ENCODE measurements at regions not wholly inside any gene's neighbourhood (a gene's known extent, or its start where the extent isn't known, plus 50 kb on each side); places are given as distances from the start of the nearest gene placed in this dataset.

DNA sequence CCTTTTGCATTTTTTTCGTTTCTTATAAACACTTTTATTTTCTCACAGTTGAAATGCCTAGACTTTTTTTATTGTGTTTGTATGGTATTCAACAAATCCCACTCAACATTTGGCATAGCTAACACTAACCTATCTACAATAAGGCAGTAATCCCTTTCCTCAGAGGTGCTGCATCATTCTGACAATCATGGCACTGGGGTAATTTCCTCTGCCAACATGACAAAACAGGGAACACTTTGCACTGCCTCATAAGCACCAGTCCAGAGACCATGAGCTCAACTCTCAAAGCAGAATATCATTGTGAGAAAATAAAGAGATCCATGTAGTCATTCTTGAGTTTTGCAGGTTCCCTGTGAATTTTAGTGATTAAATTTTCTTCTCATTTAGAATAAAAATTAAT lies 183.8 kb upstream of the INTU start:
- TF ChIP-seq FOXA2 (IDR thresholded peaks at IDR 0.05) (no peak), NR2F2 (IDR thresholded peaks at IDR 0.05) (no peak), RXRA (IDR thresholded peaks at IDR 0.05) (no peak), HNF4A (conservative IDR thresholded peaks at IDR 0.05) (no peak), GABPA (IDR thresholded peaks at IDR 0.05 in 1 of 2, conservative IDR thresholded peaks at IDR 0.05 in 1 of 2) (no peak), CTCF (IDR thresholded peaks at IDR 0.05; ENCODE audit: low read depth, low read length, missing input control) (no peak), HNF4G (IDR thresholded peaks at IDR 0.05) (no peak), JUND (IDR thresholded peaks at IDR 0.05) (no peak), ZBTB33 (IDR thresholded peaks at IDR 0.05) (no peak), EGR1 (IDR thresholded peaks at IDR 0.05; ENCODE audit: low read depth in 2 of 2) (no peak)
- 74% methylated on average over 1 of the region's 1 CpG for WGBS
- Histone ChIP-seq H3K4me3 (ENCODE audit: low read depth in 1 of 3, low read length in 3 of 3) (no peak overlapping the region), H3K4me1 (ENCODE audit: control insufficient read depth in 4 of 4, insufficient read depth in 4 of 4, low read length in 3 of 4) (no peaks in the 10 kb centered on the region), H3K27ac (ENCODE audit: low read depth in 1 of 2, low read length in 2 of 2) (no peak overlapping the region), H3K9ac (ENCODE audit: low read depth in 1 of 2, low read length in 2 of 2) (no peak overlapping the region), H3K27me3 (ENCODE audit: control insufficient read depth in 4 of 4, insufficient read depth in 4 of 4, low read length in 3 of 4) (no peaks in the 10 kb centered on the region), H3K36me3 (ENCODE audit: control insufficient read depth in 4 of 4, insufficient read depth in 3 of 4, low read depth in 1 of 4, low read length in 3 of 4) (no peaks in the 10 kb centered on the region), H3K9me3 (ENCODE audit: control insufficient read depth in 4 of 4, low read length in 3 of 4) (no peaks in the 10 kb centered on the region)
- no peak for DNase-seq (ENCODE audit: low spot score)

DNA sequence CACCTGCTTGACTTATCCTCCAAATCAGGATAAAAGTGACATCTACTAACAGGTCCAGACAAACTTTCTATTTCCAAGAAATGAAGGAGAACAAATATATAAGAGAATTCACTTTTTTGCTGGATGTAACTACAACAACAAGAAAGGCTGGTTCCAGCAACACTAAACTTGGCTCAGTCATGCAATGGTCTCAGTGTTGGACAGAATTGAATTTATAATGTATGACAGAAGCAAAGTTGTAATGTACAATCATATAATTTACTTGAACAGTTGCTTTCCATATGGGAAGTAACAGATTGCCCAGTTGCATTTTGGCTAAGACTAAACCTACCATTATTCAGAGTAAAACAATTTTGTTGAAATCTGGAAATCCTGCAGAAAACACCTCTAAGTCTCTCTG lies 183.3 kb upstream of the INTU start:
- Histone ChIP-seq H3K27me3 (ENCODE audit: control insufficient read depth in 4 of 4, insufficient read depth in 4 of 4, low read length in 3 of 4) (no peaks in the 10 kb centered on the region), H3K9ac (ENCODE audit: low read depth in 1 of 2, low read length in 2 of 2) (no peak overlapping the region), H3K9me3 (ENCODE audit: control insufficient read depth in 4 of 4, low read length in 3 of 4) (no peaks in the 10 kb centered on the region), H3K27ac (ENCODE audit: low read depth in 1 of 2, low read length in 2 of 2) (no peak overlapping the region), H3K4me3 (ENCODE audit: low read depth in 1 of 3, low read length in 3 of 3) (no peak overlapping the region), H3K36me3 (ENCODE audit: control insufficient read depth in 4 of 4, insufficient read depth in 3 of 4, low read depth in 1 of 4, low read length in 3 of 4) (no peaks in the 10 kb centered on the region), H3K4me1 (ENCODE audit: control insufficient read depth in 4 of 4, insufficient read depth in 4 of 4, low read length in 3 of 4) (no peaks in the 10 kb centered on the region)
- DNase-seq (ENCODE audit: low spot score) = no peak
- TF ChIP-seq HNF4G (IDR thresholded peaks at IDR 0.05) (no peak), HNF4A (conservative IDR thresholded peaks at IDR 0.05) (no peak), SP1 (IDR thresholded peaks at IDR 0.05) (no peak), CTCF (IDR thresholded peaks at IDR 0.05; ENCODE audit: low read depth, low read length, missing input control) (no peak)

GRCh38 chr4:127450276-127450675 lies 182.5 kb upstream of the INTU start:
- Histone ChIP-seq H3K27me3 (ENCODE audit: control insufficient read depth in 4 of 4, insufficient read depth in 4 of 4, low read length in 3 of 4) (no peaks in the 10 kb centered on the region), H3K4me1 (ENCODE audit: control insufficient read depth in 4 of 4, insufficient read depth in 4 of 4, low read length in 3 of 4) (no peaks in the 10 kb centered on the region), H3K27ac (ENCODE audit: low read depth in 1 of 2, low read length in 2 of 2) (no peak overlapping the region), H3K4me3 (ENCODE audit: low read depth in 1 of 3, low read length in 3 of 3) (no peak overlapping the region), H3K36me3 (ENCODE audit: control insufficient read depth in 4 of 4, insufficient read depth in 3 of 4, low read depth in 1 of 4, low read length in 3 of 4) (no peaks in the 10 kb centered on the region), H3K9ac (ENCODE audit: low read depth in 1 of 2, low read length in 2 of 2) (no peak overlapping the region), H3K9me3 (ENCODE audit: control insufficient read depth in 4 of 4, low read length in 3 of 4) (no peaks in the 10 kb centered on the region)
- DNase-seq (ENCODE audit: low spot score) = no peak
- 53% methylated on average over 1 of the region's 1 CpG for WGBS
- no peak for TF ChIP-seq YY1 (IDR thresholded peaks at IDR 0.05)
- TF ChIP-seq CTCF (IDR thresholded peaks at IDR 0.05; ENCODE audit: low read depth, low read length, missing input control) = no peak
- TF ChIP-seq GABPA (IDR thresholded peaks at IDR 0.05 in 1 of 2, conservative IDR thresholded peaks at IDR 0.05 in 1 of 2) = no peak
- no peak for TF ChIP-seq ATF3 (IDR thresholded peaks at IDR 0.05)
- TF ChIP-seq RXRA (IDR thresholded peaks at IDR 0.05) = no peak
- no peak for TF ChIP-seq RAD21 (IDR thresholded peaks at IDR 0.05)
- TF ChIP-seq FOXA1 (IDR thresholded peaks at IDR 0.05) = no peak
- no peak for TF ChIP-seq JUND (IDR thresholded peaks at IDR 0.05)
- TF ChIP-seq REST (IDR thresholded peaks at IDR 0.05) = no peak
- TF ChIP-seq EGR1 (IDR thresholded peaks at IDR 0.05; ENCODE audit: low read depth in 2 of 2) = no peak
- TF ChIP-seq HNF4A (conservative IDR thresholded peaks at IDR 0.05) = no peak
